Activated T-cell treated with anti-CD3 and anti-CD28 coated beads, Interleukin-2, amount 50 U/mL, for 24 hours (primary cell): ENCODE measurements at regions not wholly inside any gene's neighbourhood (a gene's known extent, or its start where the extent isn't known, plus 50 kb on each side); places are given as distances from the start of the nearest gene placed in this dataset.

ENCODE experiments used
- DNase-seq: peaks from one replicate; pipeline ENCODE4 v3.0.0-alpha.2; 2020
- H3K27ac Mint-ChIP-seq: 2 replicates; pipeline ENCODE4 v1.8.0; 2020; ENCODE audit warnings: mild to moderate bottlenecking, mixed read lengths
- H3K27me3 Mint-ChIP-seq: 2 replicates; pipeline ENCODE4 v1.8.0; 2020; ENCODE audit warnings: mixed read lengths
- H3K36me3 Mint-ChIP-seq: 2 replicates; pipeline ENCODE4 v1.8.0; 2020; ENCODE audit warnings: low read depth, mixed read lengths
- H3K4me1 Mint-ChIP-seq: 2 replicates; pipeline ENCODE4 v1.8.0; 2020; ENCODE audit warnings: low read depth, mixed read lengths
- H3K4me3 Mint-ChIP-seq: 2 replicates; pipeline ENCODE4 v1.8.0; 2020; ENCODE audit warnings: mild to moderate bottlenecking, moderate library complexity, mixed read lengths
- H3K9me3 Mint-ChIP-seq: 2 replicates; pipeline ENCODE4 v1.8.0; 2020; ENCODE audit warnings: mixed read lengths

DNA sequence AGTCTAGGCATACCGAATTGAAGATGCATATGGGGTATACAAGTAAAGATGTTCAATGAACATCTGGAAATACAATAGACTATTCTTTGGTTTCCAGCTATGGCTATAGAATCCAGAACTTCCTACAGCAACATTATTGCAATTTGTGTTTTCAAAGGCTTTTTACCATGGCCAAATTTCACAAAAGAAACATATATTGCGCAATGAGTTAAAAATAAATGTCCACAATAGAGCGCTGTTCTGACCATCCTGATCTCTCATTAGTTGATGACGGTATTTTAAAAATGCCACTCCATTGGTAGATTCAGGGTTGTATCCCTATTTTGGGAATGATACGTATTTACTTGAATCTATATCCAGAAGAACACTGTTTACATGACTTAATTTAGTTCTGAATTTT lies 139.2 kb downstream of the LINC00632 start:
- H3K27me3 Mint-ChIP-seq: peaks cover 21% of the 10 kb centered on the region
- no peak for DNase-seq
- H3K27ac Mint-ChIP-seq: no peak overlapping the region
- H3K36me3 Mint-ChIP-seq: no peaks in the 10 kb centered on the region
- no peak overlapping the region for H3K4me3 Mint-ChIP-seq
- no peaks in the 10 kb centered on the region for H3K9me3 Mint-ChIP-seq
- H3K4me1 Mint-ChIP-seq: no peaks in the 10 kb centered on the region

GRCh38 chrX:140860718-140861117 lies 141.7 kb upstream of the SPANXB1 start:
- H3K36me3 Mint-ChIP-seq: no peaks in the 10 kb centered on the region
- H3K27ac Mint-ChIP-seq: no peak overlapping the region
- H3K4me3 Mint-ChIP-seq: no peak overlapping the region

GRCh38 chrX:140866446-140866845 lies 135.9 kb upstream of the SPANXB1 start:
- Mint-ChIP-seq H3K9me3 (peaks cover 7% of the 10 kb centered on the region), H3K27ac (no peak overlapping the region), H3K4me3 (no peak overlapping the region), H3K36me3 (no peaks in the 10 kb centered on the region), H3K4me1 (no peaks in the 10 kb centered on the region), H3K27me3 (peaks cover 24% of the 10 kb centered on the region)
- DNase-seq: no peak

More at GRCh38 chrX:140860718-140861117, 141.7 kb upstream of the SPANXB1 start:
- no peaks in the 10 kb centered on the region for H3K4me1 Mint-ChIP-seq
- H3K27me3 Mint-ChIP-seq: peaks cover 28% of the 10 kb centered on the region
- no peaks in the 10 kb centered on the region for H3K9me3 Mint-ChIP-seq
- DNase-seq: no peak

DNA sequence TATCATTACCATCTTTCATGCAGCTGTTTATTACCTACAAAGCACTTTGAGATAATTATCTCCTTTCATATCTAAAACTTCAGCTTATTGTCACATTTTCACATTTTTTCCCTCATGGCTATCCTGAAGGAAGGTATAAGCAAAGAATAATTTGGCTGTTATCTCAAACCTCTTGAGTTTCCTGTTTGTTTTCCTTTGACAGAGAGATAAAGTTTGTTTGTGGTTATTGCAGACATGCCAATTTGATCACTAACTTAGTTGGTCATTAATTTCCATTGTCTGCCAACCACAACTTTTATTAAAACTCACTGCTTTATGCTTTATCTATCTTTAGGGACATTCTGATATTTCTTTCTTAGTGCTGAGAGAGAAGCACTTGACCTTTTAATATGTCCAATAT lies 89.8 kb upstream of the SPANXB1 start:
- Mint-ChIP-seq H3K4me3 (no peak overlapping the region), H3K27me3 (peaks cover 36% of the 10 kb centered on the region), H3K4me1 (peaks cover 11% of the 10 kb centered on the region), H3K9me3 (no peaks in the 10 kb centered on the region), H3K36me3 (no peaks in the 10 kb centered on the region), H3K27ac (no peak overlapping the region)
- no peak for DNase-seq

DNA sequence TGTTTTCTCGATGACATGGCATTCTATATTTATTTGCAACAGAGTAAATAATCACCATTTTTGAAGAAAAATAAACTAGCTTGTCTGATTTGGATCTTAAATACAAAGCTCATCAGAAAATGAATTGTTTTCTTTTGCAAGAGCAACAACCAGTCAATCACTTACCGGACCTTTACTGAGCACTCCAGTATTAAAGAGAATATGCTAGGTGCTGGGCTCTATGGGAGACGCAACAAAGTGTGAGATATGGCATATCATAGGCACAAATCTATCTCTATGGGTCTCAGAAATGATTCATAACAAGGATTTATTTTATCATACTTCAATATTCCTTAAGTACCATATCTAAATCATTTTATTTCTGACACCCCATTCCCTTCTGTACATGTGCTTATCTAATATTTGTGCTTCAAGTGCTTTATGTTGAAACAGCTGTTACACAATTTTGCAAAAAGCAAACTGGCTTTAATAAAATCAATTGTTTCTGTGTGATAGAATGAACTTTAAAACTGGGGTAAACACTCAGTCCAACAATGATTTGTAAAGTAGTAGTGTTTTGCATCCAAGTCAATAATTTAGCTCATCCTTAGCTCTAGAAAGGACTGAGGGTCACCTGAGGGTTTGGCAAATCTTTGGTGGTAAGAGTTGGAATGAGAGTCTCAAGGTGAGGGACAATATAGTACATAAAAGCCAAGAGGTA lies 88.4 kb upstream of the SPANXB1 start:
- no peaks in the 10 kb centered on the region for H3K36me3 Mint-ChIP-seq
- no peak overlapping the region for H3K4me3 Mint-ChIP-seq
- peaks cover 25% of the 10 kb centered on the region for H3K4me1 Mint-ChIP-seq
- no peaks in the 10 kb centered on the region for H3K9me3 Mint-ChIP-seq
- peaks cover 28% of the 10 kb centered on the region for H3K27me3 Mint-ChIP-seq
- H3K27ac Mint-ChIP-seq: no peak overlapping the region
- DNase-seq: no peak

GRCh38 chrX:140916872-140917271 lies 85.5 kb upstream of the SPANXB1 start:
- peaks cover 26% of the 10 kb centered on the region for H3K27me3 Mint-ChIP-seq
- no peaks in the 10 kb centered on the region for H3K9me3 Mint-ChIP-seq
- H3K36me3 Mint-ChIP-seq: no peaks in the 10 kb centered on the region
- H3K4me3 Mint-ChIP-seq: no peak overlapping the region
- no peak for DNase-seq
- H3K27ac Mint-ChIP-seq: peak overlapping the region; percentile 88
- peaks cover 25% of the 10 kb centered on the region for H3K4me1 Mint-ChIP-seq

GRCh38 chrX:140917354-140918115 lies 84.9 kb upstream of the SPANXB1 start:
- DNase-seq: no peak
- no peaks in the 10 kb centered on the region for H3K36me3 Mint-ChIP-seq
- H3K4me3 Mint-ChIP-seq: peak overlapping the region; percentile 5
- peaks cover 25% of the 10 kb centered on the region for H3K4me1 Mint-ChIP-seq
- no peaks in the 10 kb centered on the region for H3K9me3 Mint-ChIP-seq
- peak overlapping the region; percentile 88 for H3K27ac Mint-ChIP-seq
- H3K27me3 Mint-ChIP-seq: peaks cover 24% of the 10 kb centered on the region

GRCh38 chrX:140918398-140919038 lies 83.9 kb upstream of the SPANXB1 start:
- no peak overlapping the region for H3K4me3 Mint-ChIP-seq
- DNase-seq: peak; percentile 39
- peak overlapping the region; percentile 76 for H3K27ac Mint-ChIP-seq
- H3K9me3 Mint-ChIP-seq: no peaks in the 10 kb centered on the region
- peaks cover 25% of the 10 kb centered on the region for H3K4me1 Mint-ChIP-seq
- H3K36me3 Mint-ChIP-seq: no peaks in the 10 kb centered on the region
- H3K27me3 Mint-ChIP-seq: peaks cover 26% of the 10 kb centered on the region

GRCh38 chrX:140920416-140920815 lies 82.0 kb upstream of the SPANXB1 start:
- DNase-seq: no peak
- no peaks in the 10 kb centered on the region for H3K9me3 Mint-ChIP-seq
- no peak overlapping the region for H3K27ac Mint-ChIP-seq
- H3K4me1 Mint-ChIP-seq: peaks cover 25% of the 10 kb centered on the region
- H3K4me3 Mint-ChIP-seq: no peak overlapping the region
- peaks cover 23% of the 10 kb centered on the region for H3K27me3 Mint-ChIP-seq
- no peaks in the 10 kb centered on the region for H3K36me3 Mint-ChIP-seq

- no peak for DNase-seq
- Mint-ChIP-seq H3K27me3 (peaks cover 36% of the 10 kb centered on the region), H3K27ac (no peak overlapping the region), H3K4me3 (no peak overlapping the region), H3K9me3 (no peaks in the 10 kb centered on the region), H3K4me1 (peaks cover 9% of the 10 kb centered on the region), H3K36me3 (no peaks in the 10 kb centered on the region)
Observed at GRCh38 chrX:140923118-140923517, 79.3 kb upstream of the SPANXB1 start.

- Mint-ChIP-seq H3K4me3 (no peak overlapping the region), H3K27ac (no peak overlapping the region), H3K9me3 (no peaks in the 10 kb centered on the region)
Observed at GRCh38 chrX:140928739-140929138, 73.7 kb upstream of the SPANXB1 start.

GRCh38 chrX:140933016-140933415 lies 69.4 kb upstream of the SPANXB1 start:
- H3K9me3 Mint-ChIP-seq: no peaks in the 10 kb centered on the region
- no peak for DNase-seq
- no peaks in the 10 kb centered on the region for H3K36me3 Mint-ChIP-seq
- peaks cover 32% of the 10 kb centered on the region for H3K27me3 Mint-ChIP-seq
- no peak overlapping the region for H3K4me3 Mint-ChIP-seq
- no peaks in the 10 kb centered on the region for H3K4me1 Mint-ChIP-seq
- no peak overlapping the region for H3K27ac Mint-ChIP-seq

More at GRCh38 chrX:140928739-140929138, 73.7 kb upstream of the SPANXB1 start:
- H3K36me3 Mint-ChIP-seq: no peaks in the 10 kb centered on the region
- no peak for DNase-seq
- peaks cover 30% of the 10 kb centered on the region for H3K27me3 Mint-ChIP-seq
- no peaks in the 10 kb centered on the region for H3K4me1 Mint-ChIP-seq

- Mint-ChIP-seq H3K4me1 (no peaks in the 10 kb centered on the region), H3K27me3 (peaks cover 30% of the 10 kb centered on the region), H3K36me3 (no peaks in the 10 kb centered on the region), H3K27ac (no peak overlapping the region), H3K9me3 (no peaks in the 10 kb centered on the region), H3K4me3 (no peak overlapping the region)
- DNase-seq: no peak
Observed at GRCh38 chrX:140933874-140934655, 68.3 kb upstream of the SPANXB1 start.

DNA sequence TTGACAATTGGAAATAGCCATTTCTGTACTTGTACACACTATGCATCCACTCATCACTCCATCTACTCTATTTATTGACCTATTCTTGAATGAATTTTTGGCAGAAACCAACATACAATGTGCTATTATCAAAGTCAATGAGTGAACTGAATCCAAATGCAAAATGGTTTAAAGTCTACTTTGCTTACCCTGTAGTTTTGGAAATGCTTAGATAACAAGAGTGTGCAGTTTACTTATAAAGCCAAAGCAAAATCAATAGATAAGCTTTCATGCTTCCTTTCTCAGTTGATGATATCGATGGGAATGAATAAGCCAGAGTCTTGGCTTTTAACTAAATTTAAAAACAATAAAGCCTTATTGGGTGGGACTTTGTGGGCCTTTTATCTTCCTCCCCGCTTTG lies 58.9 kb upstream of the SPANXB1 start:
- Mint-ChIP-seq H3K9me3 (no peaks in the 10 kb centered on the region), H3K4me1 (no peaks in the 10 kb centered on the region), H3K36me3 (no peaks in the 10 kb centered on the region), H3K4me3 (no peak overlapping the region), H3K27me3 (peaks cover 37% of the 10 kb centered on the region), H3K27ac (no peak overlapping the region)
- DNase-seq: no peak
